Panc1 (cell line): ENCODE measurements at regions not wholly inside any gene's neighbourhood (a gene's known extent, or its start where the extent isn't known, plus 50 kb on each side); places are given as distances from the start of the nearest gene placed in this dataset.

ENCODE experiments used
- ATAC-seq: fragments of 200-7000 bp; cut with Tn5 transposase; 2 replicates; pipeline ENCODE4 v1.9.1; 2020; ENCODE audit warnings: mild to moderate bottlenecking, moderate library complexity
- BruUV-seq: library from RNA; stranded (reverse); fragments of 400-500 nt; replicated peaks from 2 replicates; lab custom pipeline; 2021; lab: Mats Ljungman, UMichigan
- CTCF ChIA-PET: fragments of 300-600 bp; sonication (Branson Sonifier 250); formaldehyde crosslinking; loops from one replicate; lab custom pipeline; 2022; ENCODE audit warnings: antibody characterized with exemption; lab: Charles Lee
- POLR2A ChIA-PET: fragments of 300-600 bp; sonication (Branson Sonifier 250); formaldehyde crosslinking; loops from one replicate; lab custom pipeline; 2022; ENCODE audit warnings: antibody characterized with exemption; lab: Charles Lee
- DNase-seq: peaks from one replicate; pipeline ENCODE4 v3.0.0-alpha.2; 2010; ENCODE audit warnings: low read depth, low spot score
- H3K27ac ChIP-seq: 2 replicates; pipeline ENCODE4 v1.5.1; 2011; ENCODE audit warnings: mild to moderate bottlenecking, low read length, inconsistent platforms
- H3K27me3 ChIP-seq: fragments of 200-500 bp; sonication (Bioruptor generic); 2 replicates; pipeline ENCODE4 v1.6.0; 2014; ENCODE audit warnings: low read length, inconsistent platforms; ENCODE audit not compliant: control insufficient read depth, insufficient read depth
- H3K36me3 ChIP-seq: fragments of 200-500 bp; sonication (Bioruptor generic); 2 replicates; pipeline ENCODE4 v1.5.1; 2014; ENCODE audit warnings: inconsistent platforms, mild to moderate bottlenecking, low read length, moderate library complexity; ENCODE audit not compliant: control insufficient read depth, insufficient read depth
- H3K4me1 ChIP-seq: 2 replicates; pipeline ENCODE4 v1.5.1; 2011; ENCODE audit warnings: inconsistent platforms, mild to moderate bottlenecking, low read length, moderate library complexity; ENCODE audit not compliant: control insufficient read depth, insufficient read depth
- H3K4me3 ChIP-seq, 2 experiments: 2 replicates each; pipeline ENCODE4 v1.5.1; 2011 to 2012; ENCODE audit warnings: low read depth in 2 of 2, low read length in 2 of 2, mild to moderate bottlenecking in 2 of 2, inconsistent platforms in 1 of 2, moderate library complexity in 1 of 2
- H3K9me3 ChIP-seq: fragments of 200-500 bp; sonication (Bioruptor generic); 2 replicates; pipeline ENCODE4 v1.5.1; 2014; ENCODE audit warnings: low read depth, mild to moderate bottlenecking, inconsistent platforms, low read length, moderate library complexity; ENCODE audit not compliant: control insufficient read depth, insufficient read depth
- CTCF ChIP-seq: fragments of 450-650 bp; IDR thresholded peaks from 2 replicates; pipeline ENCODE4 v1.5.1; 2017; ENCODE audit warnings: mild to moderate bottlenecking
- POLR2AphosphoS5 ChIP-seq: IDR thresholded peaks from 2 replicates; pipeline ENCODE4 v1.6.1; 2012; ENCODE audit warnings: mild to moderate bottlenecking, low read depth, low read length, moderate library complexity
- SIN3A ChIP-seq: IDR thresholded peaks from 2 replicates; pipeline ENCODE4 v1.6.1; 2012; ENCODE audit warnings: low read depth, mild to moderate bottlenecking, low read length, moderate library complexity, borderline replicate concordance; ENCODE audit not compliant: insufficient read depth
- TCF7L2 ChIP-seq: IDR thresholded peaks from 2 replicates; pipeline ENCODE4 v1.6.1; 2011; ENCODE audit warnings: mild to moderate bottlenecking, low read depth, low read length, inconsistent platforms
- in situ Hi-C: cut with HindIII; loops from 2 replicates; pipeline ENCODE4 v1.10.0; 2016; ENCODE audit warnings: low sequenced_read_pairs, low pct_unique_long_range_greater_than_20kb
- intact Hi-C: fragments of 100-400 bp; cut with micrococcal nuclease; formaldehyde crosslinking; loops from one replicate; pipeline ENCODE4 v1.10.0; 2022; ENCODE audit not compliant: unreplicated experiment
- TF ChIP-seq, protein P1 (sequence below), 2 experiments: IDR thresholded peaks; 2 replicates each; pipeline ENCODE4 v1.6.1; 2011 to 2012; ENCODE audit warnings: low read depth in 2 of 2, control low read depth in 1 of 2, low read length in 1 of 2, mild to moderate bottlenecking in 1 of 2, moderate library complexity in 1 of 2; ENCODE audit not compliant: insufficient read depth in 1 of 2

GRCh38 chr4:119921830-119922229 is 144.8 kb downstream of the MAD2L1 start:
- ATAC-seq (no peak), DNase-seq (no peak)
- POLR2A ChIA-PET: no interaction called here
- CTCF ChIA-PET: no interaction called here
- Histone ChIP-seq H3K27me3 (no peaks in the 10 kb centered on the region), H3K4me1 (no peaks in the 10 kb centered on the region), H3K9me3 (no peaks in the 10 kb centered on the region), H3K4me3 (no peak overlapping the region), H3K36me3 (no peaks in the 10 kb centered on the region), H3K27ac (no peak overlapping the region)
- TF ChIP-seq TCF7L2 (no peak), SIN3A (no peak), CTCF (no peak), POLR2AphosphoS5 (no peak)
- TF ChIP-seq, protein P1, sequence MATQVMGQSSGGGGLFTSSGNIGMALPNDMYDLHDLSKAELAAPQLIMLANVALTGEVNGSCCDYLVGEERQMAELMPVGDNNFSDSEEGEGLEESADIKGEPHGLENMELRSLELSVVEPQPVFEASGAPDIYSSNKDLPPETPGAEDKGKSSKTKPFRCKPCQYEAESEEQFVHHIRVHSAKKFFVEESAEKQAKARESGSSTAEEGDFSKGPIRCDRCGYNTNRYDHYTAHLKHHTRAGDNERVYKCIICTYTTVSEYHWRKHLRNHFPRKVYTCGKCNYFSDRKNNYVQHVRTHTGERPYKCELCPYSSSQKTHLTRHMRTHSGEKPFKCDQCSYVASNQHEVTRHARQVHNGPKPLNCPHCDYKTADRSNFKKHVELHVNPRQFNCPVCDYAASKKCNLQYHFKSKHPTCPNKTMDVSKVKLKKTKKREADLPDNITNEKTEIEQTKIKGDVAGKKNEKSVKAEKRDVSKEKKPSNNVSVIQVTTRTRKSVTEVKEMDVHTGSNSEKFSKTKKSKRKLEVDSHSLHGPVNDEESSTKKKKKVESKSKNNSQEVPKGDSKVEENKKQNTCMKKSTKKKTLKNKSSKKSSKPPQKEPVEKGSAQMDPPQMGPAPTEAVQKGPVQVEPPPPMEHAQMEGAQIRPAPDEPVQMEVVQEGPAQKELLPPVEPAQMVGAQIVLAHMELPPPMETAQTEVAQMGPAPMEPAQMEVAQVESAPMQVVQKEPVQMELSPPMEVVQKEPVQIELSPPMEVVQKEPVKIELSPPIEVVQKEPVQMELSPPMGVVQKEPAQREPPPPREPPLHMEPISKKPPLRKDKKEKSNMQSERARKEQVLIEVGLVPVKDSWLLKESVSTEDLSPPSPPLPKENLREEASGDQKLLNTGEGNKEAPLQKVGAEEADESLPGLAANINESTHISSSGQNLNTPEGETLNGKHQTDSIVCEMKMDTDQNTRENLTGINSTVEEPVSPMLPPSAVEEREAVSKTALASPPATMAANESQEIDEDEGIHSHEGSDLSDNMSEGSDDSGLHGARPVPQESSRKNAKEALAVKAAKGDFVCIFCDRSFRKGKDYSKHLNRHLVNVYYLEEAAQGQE (IDR thresholded peaks at IDR 0.05; ENCODE audit: insufficient read depth in 1 of 2, low read depth in 2 of 2, low read length in 1 of 2): no peak
- intact Hi-C loops (no loop called here), in situ Hi-C loops (no loop called here)
- BruUV-seq: no TSS peak

GRCh38 chr4:119906277-119906676 is 160.4 kb downstream of the MAD2L1 start:
- TF ChIP-seq TCF7L2: no peak
- TF ChIP-seq SIN3A: no peak
- TF ChIP-seq POLR2AphosphoS5: no peak
- no peak for TF ChIP-seq CTCF
- TF ChIP-seq, protein P1 (IDR thresholded peaks at IDR 0.05; ENCODE audit: insufficient read depth in 1 of 2, low read depth in 2 of 2, low read length in 1 of 2): no peak
- CTCF ChIA-PET: no interaction called here
- ATAC-seq (no peak), DNase-seq (no peak)
- H3K9me3 ChIP-seq: no peaks in the 10 kb centered on the region
- in situ Hi-C loops: no loop called here
- H3K4me1 ChIP-seq: no peaks in the 10 kb centered on the region
- H3K27ac ChIP-seq: no peak overlapping the region
- H3K27me3 ChIP-seq: no peaks in the 10 kb centered on the region
- BruUV-seq: no TSS peak
- H3K4me3 ChIP-seq: no peak overlapping the region
- intact Hi-C loops: no loop called here
- no peaks in the 10 kb centered on the region for H3K36me3 ChIP-seq
- POLR2A ChIA-PET: no interaction called here
